Left lobe of liver (tissue), 2 donors: ENCODE measurements at regions not wholly inside any gene's neighbourhood (a gene's known extent, or its start where the extent isn't known, plus 50 kb on each side); places are given as distances from the start of the nearest gene placed in this dataset.
A peak's percentile ranks its signal among the peaks of the same experiment; 100 is the strongest.
"Not testable (repeated sequence)": the region's sequence is repeated elsewhere in the genome, so short reads cannot be mapped to it uniquely, and the experiment has no call there.

Experiments
- ATAC-seq: fragments of 200-7000 bp; cut with Tn5 transposase; one replicate; pipeline ENCODE4 v1.9.1; 2020; ENCODE audit warnings: mild to moderate bottlenecking, moderate library complexity
- DNase-seq: peaks from one replicate; pipeline ENCODE4 v3.0.0-alpha.2; 2020; ENCODE audit warnings: low spot score
- donor health status: DM: no; HTN: no; CAD: no; lungs with moderate emphysema.
- donor health status: DM: no; HTN: yes; CAD: no.

- ATAC-seq (no peak), DNase-seq (no peak)
Measured at GRCh38 chr18:11468617-11469016, 140.8 kb upstream of the SLC35G4 start.

DNA sequence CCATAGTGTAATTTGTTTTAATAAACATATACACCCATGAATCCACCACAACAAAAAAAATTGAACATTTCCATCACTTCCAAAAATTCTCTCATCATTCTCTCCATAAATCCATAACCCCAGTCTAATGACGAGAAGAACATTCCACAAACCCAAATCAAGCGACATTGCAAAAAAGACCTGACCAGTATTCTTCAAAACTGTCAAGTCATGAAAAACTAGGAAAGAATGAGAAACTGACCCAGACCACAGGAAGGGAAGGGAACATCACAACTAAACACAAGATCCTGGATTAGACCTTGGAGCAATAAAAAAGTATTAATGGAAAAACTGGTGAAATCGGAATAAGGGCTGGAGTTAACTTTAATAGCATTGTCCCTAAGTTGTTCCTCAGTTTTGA lies 141.3 kb upstream of the SLC35G4 start:
- DNase-seq: no peak
- ATAC-seq: no peak

- no peak for DNase-seq
Measured at GRCh38 chr18:11467611-11468010, 141.8 kb upstream of the SLC35G4 start.

GRCh38 chr18:11464129-11464528 lies 145.3 kb upstream of the SLC35G4 start:
- no peak for ATAC-seq
- DNase-seq: no peak

More at GRCh38 chr18:11467611-11468010, 141.8 kb upstream of the SLC35G4 start:
- ATAC-seq: no peak

GRCh38 chr18:11458447-11458846 lies 150.9 kb upstream of the SLC35G4 start:
- no peak for DNase-seq
- ATAC-seq: no peak

DNA sequence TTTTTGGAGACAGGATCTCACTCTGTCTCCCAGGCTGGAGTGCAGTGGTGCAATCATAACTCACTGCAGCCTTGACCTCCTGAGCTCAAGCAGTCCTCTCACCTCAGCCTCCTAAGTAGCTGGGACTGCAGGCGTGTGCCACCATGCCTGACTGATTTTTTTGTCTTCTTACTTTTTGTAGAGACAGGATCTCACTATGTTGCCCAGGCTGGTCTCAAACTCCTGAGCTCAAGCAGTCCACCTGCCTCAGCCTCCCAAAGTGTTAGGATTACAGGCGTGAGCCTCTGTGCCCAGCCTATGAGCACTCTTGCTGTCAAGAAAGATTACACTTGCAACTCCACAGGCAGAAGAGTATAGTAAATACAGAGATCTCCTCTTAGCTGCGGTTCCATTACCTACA lies 151.5 kb upstream of the SLC35G4 start:
- not testable (repeated sequence) for ATAC-seq, DNase-seq

GRCh38 chr18:11454040-11454439 lies 155.4 kb upstream of the SLC35G4 start:
- peak; percentile 72 for ATAC-seq
- DNase-seq: peak; percentile 52

GRCh38 chr18:11444169-11444568 lies 165.2 kb upstream of the SLC35G4 start:
- not testable (repeated sequence) for ATAC-seq, DNase-seq

DNA sequence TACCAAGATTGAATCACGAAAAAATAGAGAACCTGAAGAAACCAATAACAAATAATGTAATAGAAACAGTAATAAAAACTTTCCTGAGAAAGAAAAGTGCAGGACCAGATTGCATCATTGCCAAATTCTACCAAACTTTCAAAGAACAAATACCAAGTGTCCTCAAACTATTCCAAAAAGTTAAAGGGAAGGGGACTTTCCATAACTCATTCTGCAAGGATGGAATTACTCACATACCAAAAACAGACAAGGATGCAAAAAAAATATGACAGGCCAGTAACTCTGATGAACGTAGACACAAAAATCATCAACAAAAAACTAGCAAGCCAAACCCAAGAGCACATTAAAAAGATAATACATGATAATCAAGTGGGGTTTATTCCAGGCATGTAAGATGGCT lies 172.3 kb upstream of the SLC35G4 start:
- DNase-seq (no peak), ATAC-seq (no peak)

DNA sequence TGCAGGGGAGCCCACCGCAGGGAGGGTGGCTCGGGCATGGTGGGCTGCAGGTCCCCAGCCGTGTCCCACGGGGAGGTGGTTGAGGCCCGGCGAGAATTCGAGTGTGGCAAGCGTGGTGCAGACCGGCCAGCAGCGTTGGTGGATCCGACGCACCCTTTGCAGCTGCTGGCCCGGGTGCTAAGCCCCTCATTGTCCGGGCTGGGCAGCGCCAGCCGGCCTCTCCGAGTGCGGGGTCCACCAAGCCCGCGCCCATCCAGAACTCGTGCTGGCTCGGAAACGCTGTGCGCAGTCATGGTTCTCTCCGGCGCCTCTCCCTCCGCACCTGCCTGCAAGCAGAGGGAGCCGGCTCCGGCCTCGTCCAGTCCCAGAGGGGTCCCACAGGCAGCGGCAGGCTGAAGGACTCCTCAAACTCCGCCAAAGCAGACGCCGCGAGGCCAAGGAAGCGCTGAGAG lies 177.0 kb upstream of the SLC35G4 start:
- DNase-seq (no peak), ATAC-seq (no peak)

DNA sequence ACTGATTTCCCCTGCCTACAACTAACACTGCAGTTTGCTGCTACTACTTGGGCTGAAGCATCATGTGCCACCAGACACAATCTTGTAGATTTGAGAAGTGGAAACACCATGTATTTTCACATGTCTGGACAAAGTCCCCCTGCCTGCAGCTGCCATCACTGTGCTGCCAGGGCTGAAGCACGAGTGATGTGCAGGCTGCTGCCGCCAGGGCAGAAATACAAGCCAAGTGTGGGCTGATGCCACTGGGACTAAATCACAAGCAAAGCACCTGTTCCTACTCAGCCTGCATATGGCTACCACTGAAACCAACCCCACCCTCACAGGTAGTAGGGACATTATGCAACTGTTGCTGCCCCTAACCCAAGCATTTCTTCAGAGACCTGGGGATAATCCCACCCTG lies 179.5 kb upstream of the SLC35G4 start:
- DNase-seq: no peak
- no peak for ATAC-seq

GRCh38 chr18:11425211-11425610 lies 184.2 kb upstream of the SLC35G4 start:
- DNase-seq (no peak), ATAC-seq (no peak)

DNA sequence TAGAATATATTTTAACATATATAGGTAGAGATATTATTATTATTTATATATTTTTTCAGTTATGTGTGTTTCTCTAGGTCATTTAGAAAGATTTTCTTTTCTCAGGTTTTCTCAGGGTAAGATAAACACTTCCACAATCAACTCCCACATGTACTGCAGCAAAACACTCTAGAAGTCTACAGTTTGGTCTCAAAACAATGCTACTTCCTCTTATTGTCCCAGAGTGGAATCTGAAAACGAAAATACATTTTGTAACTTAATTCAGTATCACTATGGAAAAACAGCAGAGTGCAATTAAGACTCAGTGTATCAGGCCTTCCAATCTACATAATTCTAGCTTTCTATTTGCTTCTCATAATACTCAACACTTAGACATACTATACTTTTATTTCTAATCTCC lies 190.1 kb upstream of the SLC35G4 start:
- no peak for ATAC-seq
- no peak for DNase-seq

DNA sequence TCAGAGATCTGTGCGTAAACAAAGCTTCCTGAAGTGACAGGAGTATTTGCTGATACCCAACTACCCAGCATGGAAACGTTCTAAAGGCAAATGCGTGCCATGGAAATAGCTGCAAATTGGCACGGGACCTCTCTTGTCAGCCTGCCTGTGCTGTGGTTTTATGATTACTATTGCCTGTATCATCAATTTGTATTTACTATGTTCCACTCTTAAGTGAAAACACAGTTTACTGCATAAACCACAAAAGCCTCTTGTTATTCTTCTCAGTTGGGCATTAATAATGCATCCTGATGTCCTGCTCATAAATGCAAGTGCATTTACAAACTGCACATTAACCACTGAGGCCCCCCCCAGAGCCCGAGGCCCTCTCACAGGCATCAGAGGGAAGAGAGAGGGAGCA lies 196.6 kb upstream of the SLC35G4 start:
- DNase-seq (no peak), ATAC-seq (no peak)

DNA sequence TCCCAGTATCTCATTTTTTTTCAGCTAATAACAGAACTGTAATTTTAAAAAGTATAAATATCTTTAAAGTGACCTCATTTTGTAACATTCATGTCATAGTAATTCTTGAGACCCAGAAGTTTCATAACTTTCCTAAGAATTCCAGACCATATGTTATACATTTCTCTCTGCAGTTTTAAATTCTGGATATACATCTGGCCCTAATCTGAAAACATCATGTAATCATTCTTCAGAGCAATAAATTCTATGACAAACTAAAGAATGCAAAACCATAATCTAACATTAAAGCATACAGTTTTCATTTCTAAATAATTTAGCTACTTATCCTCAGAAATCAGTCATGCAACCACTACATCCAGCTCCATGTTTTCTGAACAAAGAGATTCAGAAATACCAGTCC lies 198.3 kb upstream of the SLC35G4 start:
- ATAC-seq (no peak), DNase-seq (no peak)

- no peak for ATAC-seq
Measured at GRCh38 chr18:11408555-11409065, 200.8 kb upstream of the SLC35G4 start.

GRCh38 chr18:11407940-11408339 lies 201.5 kb upstream of the SLC35G4 start:
- DNase-seq: no peak
- no peak for ATAC-seq

More at GRCh38 chr18:11408555-11409065, 200.8 kb upstream of the SLC35G4 start:
- no peak for DNase-seq

- no peak for DNase-seq
- ATAC-seq: no peak
Measured at GRCh38 chr18:11405804-11406203, 203.6 kb upstream of the SLC35G4 start.

- no peak for DNase-seq
- no peak for ATAC-seq
Measured at GRCh38 chr18:11400703-11401102, 208.7 kb upstream of the SLC35G4 start.

- DNase-seq (no peak), ATAC-seq (no peak)
Measured at GRCh38 chr18:11398625-11399024, 210.8 kb upstream of the SLC35G4 start.

- DNase-seq (no peak), ATAC-seq (no peak)
Measured at GRCh38 chr18:11392980-11393885, 216.2 kb upstream of the SLC35G4 start.

GRCh38 chr18:11392292-11392691 lies 217.1 kb upstream of the SLC35G4 start:
- no peak for DNase-seq
- no peak for ATAC-seq
